HepG2 (cell line): ENCODE measurements at regions not wholly inside any gene's neighbourhood (a gene's known extent, or its start where the extent isn't known, plus 50 kb on each side); places are given as distances from the start of the nearest gene placed in this dataset.

Source experiments
- ARHGAP35 ChIP-seq: sonication (generic); formaldehyde crosslinking; IDR thresholded peaks from 2 replicates; pipeline ENCODE4 v1.9.0; 2022; ENCODE audit warnings: mild to moderate bottlenecking, inconsistent platforms, moderate library complexity, missing genetic modification reagents, borderline replicate concordance
- DR1 ChIP-seq: sonication (generic); formaldehyde crosslinking; IDR thresholded peaks from 2 replicates; pipeline ENCODE4 v1.8.0; 2021; ENCODE audit warnings: mild to moderate bottlenecking, missing genetic modification reagents, inconsistent platforms
- FOSL2 ChIP-seq: sonication (generic); formaldehyde crosslinking; IDR thresholded peaks from 2 replicates; pipeline ENCODE4 v1.4.0; 2020; ENCODE audit warnings: missing genetic modification reagents
- HOXA3 ChIP-seq: sonication (generic); formaldehyde crosslinking; IDR thresholded peaks from 2 replicates; pipeline ENCODE4 v1.5.0; 2020; ENCODE audit warnings: missing genetic modification reagents
- JDP2 ChIP-seq: sonication (generic); formaldehyde crosslinking; IDR thresholded peaks from 2 replicates; pipeline ENCODE4 v1.8.1; 2022; ENCODE audit warnings: missing genetic modification reagents, borderline replicate concordance
- KAT7 ChIP-seq: IDR thresholded peaks from 2 replicates; pipeline ENCODE4 v1.6.1; 2018; ENCODE audit warnings: borderline replicate concordance, missing compliant biosample characterization
- NKX3-1 ChIP-seq: sonication (generic); formaldehyde crosslinking; IDR thresholded peaks from 2 replicates; pipeline ENCODE4 v1.5.0; 2020; ENCODE audit warnings: missing genetic modification reagents
- NR2C2 ChIP-seq: sonication (generic); formaldehyde crosslinking; IDR thresholded peaks from 2 replicates; pipeline ENCODE4 v1.4.0; 2020; ENCODE audit warnings: missing genetic modification reagents, mild to moderate bottlenecking, moderate library complexity, borderline replicate concordance
- PAWR ChIP-seq: sonication (generic); formaldehyde crosslinking; IDR thresholded peaks from 2 replicates; pipeline ENCODE4 v1.4.0; 2020; ENCODE audit warnings: missing genetic modification reagents, mild to moderate bottlenecking, borderline replicate concordance
- RFX5 ChIP-seq: IDR thresholded peaks from 2 replicates; pipeline ENCODE4 v1.6.1; 2011; ENCODE audit warnings: low read depth, low read length, improper control_type of control experiment
- RORA ChIP-seq: sonication (generic); formaldehyde crosslinking; IDR thresholded peaks from 2 replicates; pipeline ENCODE4 v1.5.0; 2020; ENCODE audit warnings: mild to moderate bottlenecking, missing genetic modification reagents, moderate library complexity
- TARDBP ChIP-seq: sonication (generic); formaldehyde crosslinking; IDR thresholded peaks from 2 replicates; pipeline ENCODE4 v1.8.0; 2022; ENCODE audit warnings: mild to moderate bottlenecking, missing genetic modification reagents
- TEAD2 ChIP-seq: sonication (generic); formaldehyde crosslinking; IDR thresholded peaks from 2 replicates; pipeline ENCODE4 v1.9.0; 2021; ENCODE audit warnings: missing genetic modification reagents
- ZBTB7A ChIP-seq: sonication (generic); formaldehyde crosslinking; IDR thresholded peaks from 2 replicates; pipeline ENCODE4 v1.8.0; 2022; ENCODE audit warnings: mild to moderate bottlenecking, missing genetic modification reagents
- ZKSCAN8 ChIP-seq: IDR thresholded peaks from 2 replicates; pipeline ENCODE4 v1.6.1; 2016; ENCODE audit warnings: borderline replicate concordance, missing genetic modification reagents, missing compliant biosample characterization
- ZNF235 ChIP-seq: sonication (generic); formaldehyde crosslinking; IDR thresholded peaks from 2 replicates; pipeline ENCODE4 v1.8.1; 2023; ENCODE audit warnings: mild to moderate bottlenecking, missing genetic modification reagents, borderline replicate concordance
- ZNF382 ChIP-seq: sonication (generic); formaldehyde crosslinking; IDR thresholded peaks from 2 replicates; pipeline ENCODE4 v1.5.0; 2020; ENCODE audit warnings: missing genetic modification reagents, mild to moderate bottlenecking, borderline replicate concordance
- ZNF432 ChIP-seq: sonication (generic); formaldehyde crosslinking; IDR thresholded peaks from 2 replicates; pipeline ENCODE4 v1.5.0; 2020; ENCODE audit warnings: missing genetic modification reagents, mild to moderate bottlenecking, borderline replicate concordance
- ZNF549 ChIP-seq: sonication (generic); formaldehyde crosslinking; IDR thresholded peaks from 2 replicates; pipeline ENCODE4 v1.5.0; 2020; ENCODE audit warnings: missing genetic modification reagents
- ZNF589 ChIP-seq: sonication (generic); formaldehyde crosslinking; conservative IDR thresholded peaks from 2 replicates; pipeline ENCODE4 v1.8.0; 2022; ENCODE audit warnings: mild to moderate bottlenecking, moderate library complexity, missing genetic modification reagents
- ZSCAN31 ChIP-seq: sonication (generic); formaldehyde crosslinking; IDR thresholded peaks from 2 replicates; pipeline ENCODE4 v1.5.0; 2020; ENCODE audit warnings: low read depth, mild to moderate bottlenecking, missing genetic modification reagents
- TF ChIP-seq, protein P1 (sequence below): sonication (generic); formaldehyde crosslinking; IDR thresholded peaks from 2 replicates; pipeline ENCODE4 v1.4.0; 2020; ENCODE audit warnings: mild to moderate bottlenecking, low read depth, missing genetic modification reagents
- TF ChIP-seq, protein P2 (sequence below): sonication (generic); formaldehyde crosslinking; IDR thresholded peaks from 2 replicates; pipeline ENCODE4 v1.4.0; 2020; ENCODE audit warnings: missing genetic modification reagents
- TF ChIP-seq, protein P3 (sequence below): sonication (generic); formaldehyde crosslinking; IDR thresholded peaks from 2 replicates; pipeline ENCODE4 v1.5.0; 2020; ENCODE audit warnings: missing genetic modification reagents
- TF ChIP-seq, protein P4 (sequence below): sonication (generic); formaldehyde crosslinking; IDR thresholded peaks from 2 replicates; pipeline ENCODE4 v1.5.1; 2020; ENCODE audit warnings: mild to moderate bottlenecking, missing genetic modification reagents, moderate library complexity

DNA sequence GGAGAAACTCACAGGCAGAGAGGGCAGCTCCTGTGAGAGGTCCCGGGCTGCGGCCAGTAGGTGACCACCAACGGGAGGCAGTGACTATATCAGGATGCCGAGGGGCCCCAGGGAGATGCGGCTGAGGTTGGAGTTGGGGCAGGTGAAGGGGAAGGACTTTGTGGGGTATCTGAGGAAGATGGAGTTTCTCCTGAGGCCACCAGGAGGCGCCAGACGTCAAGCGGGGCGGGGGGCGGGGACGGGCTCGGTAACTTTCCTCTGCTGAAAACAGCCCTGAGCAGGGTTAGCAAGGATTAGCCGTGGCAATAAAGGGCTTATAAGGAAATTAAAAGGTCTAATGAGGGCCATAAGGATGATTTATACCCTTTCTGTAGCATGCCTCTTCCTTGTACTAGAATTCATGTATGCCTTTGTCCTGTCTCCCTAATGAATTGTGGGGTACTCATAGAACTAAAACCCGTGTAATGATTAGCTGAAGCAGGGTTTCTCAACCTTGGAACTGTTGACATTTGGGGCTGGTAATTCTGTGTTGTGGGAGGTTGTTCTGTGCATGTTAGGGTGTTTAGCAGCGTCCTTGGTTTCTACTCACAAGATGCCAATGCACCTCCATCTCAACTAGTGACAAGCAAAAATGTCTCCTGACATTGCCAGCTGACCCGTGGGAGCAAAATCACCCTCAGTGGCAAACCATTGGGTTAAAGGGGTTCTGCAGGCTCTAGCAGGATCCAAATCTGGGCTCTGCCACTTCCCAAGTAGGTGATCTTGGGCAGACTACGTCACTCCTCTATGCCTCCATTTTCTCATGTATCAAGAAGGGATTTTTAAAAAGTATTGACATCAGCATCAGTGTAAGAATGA is 74.8 kb upstream of the GRIN2A start (continued):
- TF ChIP-seq, protein P1, sequence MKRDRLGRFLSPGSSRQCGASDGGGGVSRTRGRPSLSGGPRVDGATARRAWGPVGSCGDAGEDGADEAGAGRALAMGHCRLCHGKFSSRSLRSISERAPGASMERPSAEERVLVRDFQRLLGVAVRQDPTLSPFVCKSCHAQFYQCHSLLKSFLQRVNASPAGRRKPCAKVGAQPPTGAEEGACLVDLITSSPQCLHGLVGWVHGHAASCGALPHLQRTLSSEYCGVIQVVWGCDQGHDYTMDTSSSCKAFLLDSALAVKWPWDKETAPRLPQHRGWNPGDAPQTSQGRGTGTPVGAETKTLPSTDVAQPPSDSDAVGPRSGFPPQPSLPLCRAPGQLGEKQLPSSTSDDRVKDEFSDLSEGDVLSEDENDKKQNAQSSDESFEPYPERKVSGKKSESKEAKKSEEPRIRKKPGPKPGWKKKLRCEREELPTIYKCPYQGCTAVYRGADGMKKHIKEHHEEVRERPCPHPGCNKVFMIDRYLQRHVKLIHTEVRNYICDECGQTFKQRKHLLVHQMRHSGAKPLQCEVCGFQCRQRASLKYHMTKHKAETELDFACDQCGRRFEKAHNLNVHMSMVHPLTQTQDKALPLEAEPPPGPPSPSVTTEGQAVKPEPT, result peak; percentile 73; the same call in 1 of the 2 replicates
- TF ChIP-seq TEAD2 (no peak), RORA (no peak), PAWR (CRISPR knock-in tag) (0 out of 2 replicates have a peak, but pooled peaks have one; percentile 62), ZNF382 (CRISPR knock-in tag) (no peak), HOXA3 (CRISPR knock-in tag) (peak; percentile 87), ZNF235 (CRISPR knock-in tag) (no peak), ZBTB7A (0 out of 2 replicates have a peak, but pooled peaks have one; percentile 51), ZNF589 (CRISPR knock-in tag) (no peak), NR2C2 (CRISPR knock-in tag) (peak; percentile 69), DR1 (CRISPR knock-in tag) (no peak), ZNF432 (no peak), ZSCAN31 (CRISPR knock-in tag) (peak; percentile 75; the same call in 1 of the 2 replicates), NKX3-1 (CRISPR knock-in tag) (peak; percentile 28; the same call in 1 of the 2 replicates), KAT7 (CRISPR knock-in tag) (no peak), FOSL2 (CRISPR knock-in tag) (peak; percentile 40; the same call in 1 of the 2 replicates), ARHGAP35 (no peak), RFX5 (no peak; the same call in 1 of the 2 replicates), ZNF549 (CRISPR knock-in tag) (no peak), JDP2 (CRISPR knock-in tag) (no peak), ZKSCAN8 (CRISPR knock-in tag) (peak; percentile 89; the same call in 1 of the 2 replicates), TARDBP (peak; percentile 81; the same call in 1 of the 2 replicates)
- TF ChIP-seq, protein P2, sequence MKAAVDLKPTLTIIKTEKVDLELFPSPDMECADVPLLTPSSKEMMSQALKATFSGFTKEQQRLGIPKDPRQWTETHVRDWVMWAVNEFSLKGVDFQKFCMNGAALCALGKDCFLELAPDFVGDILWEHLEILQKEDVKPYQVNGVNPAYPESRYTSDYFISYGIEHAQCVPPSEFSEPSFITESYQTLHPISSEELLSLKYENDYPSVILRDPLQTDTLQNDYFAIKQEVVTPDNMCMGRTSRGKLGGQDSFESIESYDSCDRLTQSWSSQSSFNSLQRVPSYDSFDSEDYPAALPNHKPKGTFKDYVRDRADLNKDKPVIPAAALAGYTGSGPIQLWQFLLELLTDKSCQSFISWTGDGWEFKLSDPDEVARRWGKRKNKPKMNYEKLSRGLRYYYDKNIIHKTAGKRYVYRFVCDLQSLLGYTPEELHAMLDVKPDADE (CRISPR knock-in tag), result no peak
- TF ChIP-seq, protein P3, sequence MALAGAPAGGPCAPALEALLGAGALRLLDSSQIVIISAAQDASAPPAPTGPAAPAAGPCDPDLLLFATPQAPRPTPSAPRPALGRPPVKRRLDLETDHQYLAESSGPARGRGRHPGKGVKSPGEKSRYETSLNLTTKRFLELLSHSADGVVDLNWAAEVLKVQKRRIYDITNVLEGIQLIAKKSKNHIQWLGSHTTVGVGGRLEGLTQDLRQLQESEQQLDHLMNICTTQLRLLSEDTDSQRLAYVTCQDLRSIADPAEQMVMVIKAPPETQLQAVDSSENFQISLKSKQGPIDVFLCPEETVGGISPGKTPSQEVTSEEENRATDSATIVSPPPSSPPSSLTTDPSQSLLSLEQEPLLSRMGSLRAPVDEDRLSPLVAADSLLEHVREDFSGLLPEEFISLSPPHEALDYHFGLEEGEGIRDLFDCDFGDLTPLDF (CRISPR knock-in tag), result no peak
- TF ChIP-seq, protein P4, sequence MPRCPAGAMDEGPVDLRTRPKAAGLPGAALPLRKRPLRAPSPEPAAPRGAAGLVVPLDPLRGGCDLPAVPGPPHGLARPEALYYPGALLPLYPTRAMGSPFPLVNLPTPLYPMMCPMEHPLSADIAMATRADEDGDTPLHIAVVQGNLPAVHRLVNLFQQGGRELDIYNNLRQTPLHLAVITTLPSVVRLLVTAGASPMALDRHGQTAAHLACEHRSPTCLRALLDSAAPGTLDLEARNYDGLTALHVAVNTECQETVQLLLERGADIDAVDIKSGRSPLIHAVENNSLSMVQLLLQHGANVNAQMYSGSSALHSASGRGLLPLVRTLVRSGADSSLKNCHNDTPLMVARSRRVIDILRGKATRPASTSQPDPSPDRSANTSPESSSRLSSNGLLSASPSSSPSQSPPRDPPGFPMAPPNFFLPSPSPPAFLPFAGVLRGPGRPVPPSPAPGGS (CRISPR knock-in tag), result no peak
